ENCODE measurements at regions not wholly inside any gene's neighbourhood (a gene's known extent, or its start where the extent isn't known, plus 50 kb on each side); places are given as distances from the start of the nearest gene placed in this dataset.

GRCh38 chr2:204086167-204086566 is 149.6 kb downstream of the ICOS start:
- FAIRE-seq, result no peak
- dilution Hi-C loops (cut with MboI; ENCODE audit: extremely low pct_ligation_motif_present, low sequenced_read_pairs), result no loop called here
- H3K4me2 ChIP-seq (ENCODE audit: control insufficient read depth, extremely low read depth, insufficient read depth, low read depth, low read length), result no peak overlapping the region

GRCh38 chr2:204089105-204089504 is 152.5 kb downstream of the ICOS start:
- Histone ChIP-seq H3K27ac (ENCODE audit: control insufficient read depth, insufficient read depth, low read length) (no peak overlapping the region), H3K36me3 (ENCODE audit: control insufficient read depth in 2 of 2, extremely low read depth in 1 of 2, insufficient read depth in 2 of 2, low read length in 2 of 2) (no peaks in the 10 kb centered on the region), H3K4me1 (ENCODE audit: control insufficient read depth, extremely low read depth, insufficient read depth, low read length) (no peaks in the 10 kb centered on the region), H3K4me2 (ENCODE audit: control insufficient read depth, extremely low read depth, insufficient read depth, low read depth, low read length) (no peak overlapping the region), H3K9ac (ENCODE audit: control insufficient read depth, extremely low read depth, insufficient read depth, low read length) (no peak overlapping the region), H3K9me1 (ENCODE audit: control insufficient read depth, extremely low read depth, insufficient read depth, low read length) (no peaks in the 10 kb centered on the region), H3K27me3 (ENCODE audit: control insufficient read depth, extremely low read depth, insufficient read depth, low read length) (no peaks in the 10 kb centered on the region), H4K20me1 (ENCODE audit: control insufficient read depth, extremely low read depth, insufficient read depth, low read length) (no peaks in the 10 kb centered on the region), H2AFZ (ENCODE audit: control insufficient read depth, low read length) (no peak overlapping the region), H3K9me3 (ENCODE audit: control insufficient read depth, low read depth, low read length) (no peaks in the 10 kb centered on the region), H3K4me3 (ENCODE audit: control insufficient read depth in 2 of 3, extremely low read depth in 1 of 3, insufficient read depth in 2 of 3, low read depth in 1 of 3, low read length in 3 of 3) (no peak overlapping the region), H3K79me2 (ENCODE audit: control insufficient read depth, insufficient read depth, low read length) (no peaks in the 10 kb centered on the region)
- dilution Hi-C loops (cut with MboI; ENCODE audit: extremely low pct_ligation_motif_present, low sequenced_read_pairs), result no loop called here
- TF ChIP-seq EZH2 (IDR thresholded peaks at IDR 0.05; ENCODE audit: low read length) (no peak), CTCF (optimal IDR thresholded peaks at IDR 0.05 in 1 of 3, IDR thresholded peaks at IDR 0.05 in 1 of 3, conservative IDR thresholded peaks at IDR 0.05 in 1 of 3; ENCODE audit: extremely low read depth in 1 of 3, insufficient read depth in 2 of 3, low read length in 3 of 3) (no peak)
- no peak for FAIRE-seq
- DNase-seq (ENCODE audit: low read depth, low spot score), result no peak

More at GRCh38 chr2:204086167-204086566, 149.6 kb downstream of the ICOS start:
- Histone ChIP-seq H3K4me3 (ENCODE audit: control insufficient read depth in 2 of 3, extremely low read depth in 1 of 3, insufficient read depth in 2 of 3, low read depth in 1 of 3, low read length in 3 of 3) (no peak overlapping the region), H3K36me3 (ENCODE audit: control insufficient read depth in 2 of 2, extremely low read depth in 1 of 2, insufficient read depth in 2 of 2, low read length in 2 of 2) (no peaks in the 10 kb centered on the region), H3K9me1 (ENCODE audit: control insufficient read depth, extremely low read depth, insufficient read depth, low read length) (no peaks in the 10 kb centered on the region), H3K27ac (ENCODE audit: control insufficient read depth, insufficient read depth, low read length) (no peak overlapping the region), H3K9ac (ENCODE audit: control insufficient read depth, extremely low read depth, insufficient read depth, low read length) (no peak overlapping the region), H3K79me2 (ENCODE audit: control insufficient read depth, insufficient read depth, low read length) (no peaks in the 10 kb centered on the region), H3K4me1 (ENCODE audit: control insufficient read depth, extremely low read depth, insufficient read depth, low read length) (no peaks in the 10 kb centered on the region), H4K20me1 (ENCODE audit: control insufficient read depth, extremely low read depth, insufficient read depth, low read length) (no peaks in the 10 kb centered on the region), H3K9me3 (ENCODE audit: control insufficient read depth, low read depth, low read length) (no peaks in the 10 kb centered on the region), H2AFZ (ENCODE audit: control insufficient read depth, low read length) (no peak overlapping the region), H3K27me3 (ENCODE audit: control insufficient read depth, extremely low read depth, insufficient read depth, low read length) (no peaks in the 10 kb centered on the region)
- DNase-seq (ENCODE audit: low read depth, low spot score), result no peak
- TF ChIP-seq EZH2 (IDR thresholded peaks at IDR 0.05; ENCODE audit: low read length), result no peak
- TF ChIP-seq CTCF (optimal IDR thresholded peaks at IDR 0.05 in 1 of 3, IDR thresholded peaks at IDR 0.05 in 1 of 3, conservative IDR thresholded peaks at IDR 0.05 in 1 of 3; ENCODE audit: extremely low read depth in 1 of 3, insufficient read depth in 2 of 3, low read length in 3 of 3), result no peak

Measured in keratinocyte (primary cell).